Endothelial cell of umbilical vein (primary cell): ENCODE measurements at regions not wholly inside any gene's neighbourhood (a gene's known extent, or its start where the extent isn't known, plus 50 kb on each side); places are given as distances from the start of the nearest gene placed in this dataset.

Experiments
- FOS ChIP-seq: IDR thresholded peaks from 2 replicates; pipeline ENCODE4 v1.6.1; 2011; ENCODE audit warnings: mild to moderate bottlenecking, low read length, moderate library complexity, borderline replicate concordance; ENCODE audit not compliant: insufficient read depth
- JUN ChIP-seq: IDR thresholded peaks from 2 replicates; pipeline ENCODE4 v1.6.1; 2011; ENCODE audit warnings: borderline replicate concordance, low read depth; ENCODE audit not compliant: insufficient read length, insufficient read depth
- POLR2A ChIP-seq: IDR thresholded peaks from 2 replicates; pipeline ENCODE4 v1.6.1; 2012; ENCODE audit warnings: low read depth, mild to moderate bottlenecking, control low read depth, low read length
- POLR2AphosphoS5 ChIP-seq: IDR thresholded peaks from 2 replicates; pipeline ENCODE4 v1.6.1; 2012; ENCODE audit warnings: low read depth, mild to moderate bottlenecking, control low read depth, low read length, moderate library complexity; ENCODE audit not compliant: insufficient read depth
- TF ChIP-seq, protein P1 (sequence below), 2 donors: IDR thresholded peaks; 1 replicate in 1 of 2; 2 replicates in 1 of 2; pipeline ENCODE4 v1.5.1; 2011; ENCODE audit warnings: low read length in 2 of 2, mild to moderate bottlenecking in 2 of 2, moderate library complexity in 2 of 2, control low read depth in 1 of 2, inconsistent platforms in 1 of 2, low read depth in 1 of 2; ENCODE audit not compliant: insufficient read depth in 1 of 2; ENCODE audit errors: extremely low read depth in 1 of 2
- TF ChIP-seq, protein P2 (sequence below): IDR thresholded peaks from 2 replicates; pipeline ENCODE4 v1.6.1; 2011; ENCODE audit not compliant: insufficient read depth, insufficient read length

DNA sequence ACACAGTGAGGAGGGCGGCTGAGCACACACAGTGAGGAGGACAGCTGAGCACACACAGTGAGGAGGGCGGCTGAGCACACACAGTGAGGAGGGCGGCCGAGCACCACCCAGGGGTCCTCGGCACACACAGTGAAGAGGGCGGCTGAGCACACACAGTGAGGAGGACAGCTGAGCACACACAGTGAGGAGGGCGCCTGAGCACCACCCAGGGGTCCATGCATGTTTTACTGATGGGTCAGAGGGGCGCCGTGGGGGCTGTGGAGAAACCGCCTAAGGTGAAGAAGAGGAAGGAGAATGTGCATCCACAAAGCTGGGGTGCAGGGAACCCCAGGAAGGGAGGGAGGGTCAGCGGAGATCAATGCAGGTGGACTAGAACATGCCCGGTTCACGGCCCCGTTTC lies 461.8 kb downstream of the BRD1 start:
- TF ChIP-seq JUN (no peak), POLR2AphosphoS5 (no peak), POLR2A (no peak), FOS (no peak)
- TF ChIP-seq, protein P1, sequence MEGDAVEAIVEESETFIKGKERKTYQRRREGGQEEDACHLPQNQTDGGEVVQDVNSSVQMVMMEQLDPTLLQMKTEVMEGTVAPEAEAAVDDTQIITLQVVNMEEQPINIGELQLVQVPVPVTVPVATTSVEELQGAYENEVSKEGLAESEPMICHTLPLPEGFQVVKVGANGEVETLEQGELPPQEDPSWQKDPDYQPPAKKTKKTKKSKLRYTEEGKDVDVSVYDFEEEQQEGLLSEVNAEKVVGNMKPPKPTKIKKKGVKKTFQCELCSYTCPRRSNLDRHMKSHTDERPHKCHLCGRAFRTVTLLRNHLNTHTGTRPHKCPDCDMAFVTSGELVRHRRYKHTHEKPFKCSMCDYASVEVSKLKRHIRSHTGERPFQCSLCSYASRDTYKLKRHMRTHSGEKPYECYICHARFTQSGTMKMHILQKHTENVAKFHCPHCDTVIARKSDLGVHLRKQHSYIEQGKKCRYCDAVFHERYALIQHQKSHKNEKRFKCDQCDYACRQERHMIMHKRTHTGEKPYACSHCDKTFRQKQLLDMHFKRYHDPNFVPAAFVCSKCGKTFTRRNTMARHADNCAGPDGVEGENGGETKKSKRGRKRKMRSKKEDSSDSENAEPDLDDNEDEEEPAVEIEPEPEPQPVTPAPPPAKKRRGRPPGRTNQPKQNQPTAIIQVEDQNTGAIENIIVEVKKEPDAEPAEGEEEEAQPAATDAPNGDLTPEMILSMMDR (IDR thresholded peaks at IDR 0.05; ENCODE audit: extremely low read depth in 1 of 2, insufficient read depth in 1 of 2, low read depth in 1 of 2, low read length in 2 of 2), result no peak
- TF ChIP-seq, protein P2, sequence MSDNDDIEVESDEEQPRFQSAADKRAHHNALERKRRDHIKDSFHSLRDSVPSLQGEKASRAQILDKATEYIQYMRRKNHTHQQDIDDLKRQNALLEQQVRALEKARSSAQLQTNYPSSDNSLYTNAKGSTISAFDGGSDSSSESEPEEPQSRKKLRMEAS, result no peak
